ENCODE measurements at regions not wholly inside any gene's neighbourhood (a gene's known extent, or its start where the extent isn't known, plus 50 kb on each side); places are given as distances from the start of the nearest gene placed in this dataset.

DNA sequence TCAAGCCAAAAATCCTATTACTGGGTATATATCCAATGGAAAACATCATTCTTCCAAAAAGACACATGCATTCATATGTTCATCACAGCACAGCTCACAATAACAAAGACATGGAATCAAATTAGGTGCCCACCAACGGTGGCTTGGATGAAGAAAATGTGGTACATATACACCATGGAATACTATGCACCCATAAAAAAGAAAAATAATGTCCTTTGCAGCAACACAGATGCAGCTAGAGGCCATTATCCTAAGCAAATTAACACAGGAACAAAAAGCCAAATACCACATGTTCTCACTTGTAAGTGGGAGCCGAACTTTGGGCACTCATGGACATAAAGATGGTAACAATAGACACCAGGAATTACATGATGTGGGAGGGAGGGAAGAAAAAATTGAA, 113.6 kb downstream of the MRPL39 start:
- no peaks in the 10 kb centered on the region for H3K36me3 ChIP-seq
- H3K9me3 ChIP-seq: no peaks in the 10 kb centered on the region
- H3K4me1 ChIP-seq: no peaks in the 10 kb centered on the region
- TF ChIP-seq, protein P1, sequence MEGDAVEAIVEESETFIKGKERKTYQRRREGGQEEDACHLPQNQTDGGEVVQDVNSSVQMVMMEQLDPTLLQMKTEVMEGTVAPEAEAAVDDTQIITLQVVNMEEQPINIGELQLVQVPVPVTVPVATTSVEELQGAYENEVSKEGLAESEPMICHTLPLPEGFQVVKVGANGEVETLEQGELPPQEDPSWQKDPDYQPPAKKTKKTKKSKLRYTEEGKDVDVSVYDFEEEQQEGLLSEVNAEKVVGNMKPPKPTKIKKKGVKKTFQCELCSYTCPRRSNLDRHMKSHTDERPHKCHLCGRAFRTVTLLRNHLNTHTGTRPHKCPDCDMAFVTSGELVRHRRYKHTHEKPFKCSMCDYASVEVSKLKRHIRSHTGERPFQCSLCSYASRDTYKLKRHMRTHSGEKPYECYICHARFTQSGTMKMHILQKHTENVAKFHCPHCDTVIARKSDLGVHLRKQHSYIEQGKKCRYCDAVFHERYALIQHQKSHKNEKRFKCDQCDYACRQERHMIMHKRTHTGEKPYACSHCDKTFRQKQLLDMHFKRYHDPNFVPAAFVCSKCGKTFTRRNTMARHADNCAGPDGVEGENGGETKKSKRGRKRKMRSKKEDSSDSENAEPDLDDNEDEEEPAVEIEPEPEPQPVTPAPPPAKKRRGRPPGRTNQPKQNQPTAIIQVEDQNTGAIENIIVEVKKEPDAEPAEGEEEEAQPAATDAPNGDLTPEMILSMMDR (IDR thresholded peaks at IDR 0.05; ENCODE audit: low read depth, low read length): no peak
- no peaks in the 10 kb centered on the region for H3K27me3 ChIP-seq
- no peak for DNase-seq
- H3K4me3 ChIP-seq (ENCODE audit: low read depth, low read length): no peak overlapping the region

DNA sequence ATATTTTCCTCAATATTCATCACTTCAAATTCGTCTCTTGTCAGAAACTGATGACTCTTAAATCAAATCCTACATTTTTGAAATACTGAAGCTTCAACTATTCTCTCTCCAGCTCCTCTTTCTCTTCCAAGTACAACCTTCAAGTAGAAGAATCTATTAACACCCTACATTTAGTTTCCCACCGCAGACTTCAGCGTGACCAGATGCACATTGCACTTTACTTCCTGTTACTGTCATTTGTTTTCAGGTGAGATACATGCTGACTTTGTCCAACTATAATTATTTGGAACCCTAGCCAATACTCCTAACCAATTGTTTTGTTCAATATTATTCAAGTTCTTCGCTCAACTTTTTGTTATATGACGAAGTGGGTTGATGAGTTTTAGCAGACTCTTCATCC, 116.0 kb downstream of the MRPL39 start:
- no peak overlapping the region for H3K4me3 ChIP-seq (ENCODE audit: low read depth, low read length)
- DNase-seq: no peak
- TF ChIP-seq, protein P1 (IDR thresholded peaks at IDR 0.05; ENCODE audit: low read depth, low read length): no peak
- no peaks in the 10 kb centered on the region for H3K9me3 ChIP-seq
- H3K36me3 ChIP-seq: no peaks in the 10 kb centered on the region
- H3K4me1 ChIP-seq: no peaks in the 10 kb centered on the region
- H3K27me3 ChIP-seq: no peaks in the 10 kb centered on the region

DNA sequence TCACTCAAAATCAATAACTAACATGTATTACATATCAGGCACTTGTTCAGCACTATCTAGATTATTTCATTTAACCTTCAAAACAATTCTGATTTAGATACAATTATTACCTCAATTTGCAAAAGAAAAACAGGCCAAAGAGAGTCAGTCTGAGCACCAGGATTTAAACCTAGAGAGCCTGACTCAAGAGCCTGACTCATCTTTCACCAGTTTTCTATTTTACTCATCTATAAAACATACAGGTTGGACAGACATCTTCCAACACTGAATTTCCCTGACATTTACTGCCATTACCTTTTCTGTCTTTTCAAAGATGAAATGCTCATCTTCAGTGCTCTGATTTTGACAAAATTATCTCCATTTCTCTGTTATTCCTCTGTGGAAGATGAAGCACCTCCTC, 116.5 kb downstream of the MRPL39 start:
- H3K4me1 ChIP-seq: no peaks in the 10 kb centered on the region
- H3K9me3 ChIP-seq: no peaks in the 10 kb centered on the region
- H3K36me3 ChIP-seq: no peaks in the 10 kb centered on the region
- DNase-seq: no peak
- no peak overlapping the region for H3K4me3 ChIP-seq (ENCODE audit: low read depth, low read length)
- no peaks in the 10 kb centered on the region for H3K27me3 ChIP-seq
- TF ChIP-seq, protein P1 (IDR thresholded peaks at IDR 0.05; ENCODE audit: low read depth, low read length): no peak

DNA sequence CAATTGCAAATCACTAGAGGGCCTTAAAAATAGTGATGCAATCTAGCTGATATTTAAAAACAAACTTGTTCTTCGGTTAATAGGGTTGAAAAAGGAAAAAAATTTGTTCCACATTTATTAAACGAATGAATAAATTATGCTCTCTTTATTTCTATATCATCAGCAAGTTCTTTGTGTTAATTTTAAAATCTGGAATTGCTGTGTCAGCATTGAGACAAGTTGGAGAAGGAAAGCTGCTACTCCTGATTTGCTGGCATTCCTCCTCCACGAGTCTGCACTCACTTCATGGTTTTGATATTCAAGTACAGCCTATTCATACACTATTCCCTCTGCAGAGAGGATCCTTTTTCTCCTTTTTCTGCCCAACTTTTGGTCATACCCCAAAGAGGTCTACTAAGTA, 117.6 kb downstream of the MRPL39 start:
- TF ChIP-seq, protein P1 (IDR thresholded peaks at IDR 0.05; ENCODE audit: low read depth, low read length): no peak
- no peak for DNase-seq
- H3K9me3 ChIP-seq: no peaks in the 10 kb centered on the region

DNA sequence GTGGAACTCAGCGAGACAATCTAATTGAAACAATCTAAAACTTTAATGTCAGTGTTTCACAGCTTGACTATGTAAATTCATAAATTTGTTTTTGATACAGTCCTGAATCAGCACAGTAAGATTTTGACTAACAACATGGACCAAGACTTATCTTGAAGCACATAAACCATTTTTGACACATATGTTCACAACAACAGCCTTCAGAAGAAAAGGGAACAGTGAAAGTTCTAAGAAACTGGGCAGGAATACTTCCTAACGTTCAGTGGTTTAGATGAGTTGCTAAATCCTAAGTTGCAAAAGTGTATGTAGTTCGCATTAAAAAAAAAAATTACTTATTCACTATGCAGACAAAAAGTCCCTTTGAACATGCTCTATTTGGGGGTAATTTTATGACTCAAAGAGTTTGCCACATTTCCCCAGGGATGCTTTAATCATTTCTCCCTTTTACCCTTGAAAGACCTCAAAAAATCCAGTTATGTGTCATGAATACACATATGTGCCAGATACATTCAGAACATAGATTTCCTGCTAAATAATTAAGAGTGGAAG, 120.2 kb downstream of the MRPL39 start:
- H3K9me3 ChIP-seq: no peaks in the 10 kb centered on the region; the same call in 1 of the 2 replicates
- no peak overlapping the region for H3K4me3 ChIP-seq (ENCODE audit: low read depth, low read length)
- TF ChIP-seq, protein P1 (IDR thresholded peaks at IDR 0.05; ENCODE audit: low read depth, low read length): no peak
- no peak for DNase-seq
- no peaks in the 10 kb centered on the region for H3K4me1 ChIP-seq
- H3K36me3 ChIP-seq: no peaks in the 10 kb centered on the region
- no peaks in the 10 kb centered on the region for H3K27me3 ChIP-seq

More for the DNA sequence above, 117.6 kb downstream of the MRPL39 start:
- H3K4me3 ChIP-seq (ENCODE audit: low read depth, low read length): no peak overlapping the region
- H3K4me1 ChIP-seq: no peaks in the 10 kb centered on the region
- no peaks in the 10 kb centered on the region for H3K27me3 ChIP-seq
- no peaks in the 10 kb centered on the region for H3K36me3 ChIP-seq

DNA sequence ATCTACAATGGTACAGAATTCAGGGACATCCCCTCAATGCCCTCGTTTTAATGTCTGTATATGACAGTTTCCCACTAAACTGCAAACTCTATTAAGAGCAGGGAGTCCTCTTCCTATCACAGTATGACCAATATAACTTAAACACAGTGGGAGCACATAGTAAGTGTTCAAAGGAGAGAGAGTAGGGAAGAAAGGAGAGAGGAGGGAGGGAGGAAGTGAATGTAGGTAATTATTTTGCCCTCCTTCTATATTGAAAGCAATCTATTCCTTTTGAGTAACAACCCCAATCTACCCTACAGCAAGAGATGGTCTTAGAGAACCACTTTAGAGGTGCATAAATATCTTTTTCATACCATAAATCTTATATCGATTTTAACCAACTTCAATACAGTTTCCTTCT, 121.4 kb downstream of the MRPL39 start:
- no peaks in the 10 kb centered on the region for H3K27me3 ChIP-seq
- no peaks in the 10 kb centered on the region; the same call in 1 of the 2 replicates for H3K9me3 ChIP-seq
- TF ChIP-seq, protein P1 (IDR thresholded peaks at IDR 0.05; ENCODE audit: low read depth, low read length): no peak
- no peaks in the 10 kb centered on the region for H3K36me3 ChIP-seq
- DNase-seq: no peak
- no peak overlapping the region for H3K4me3 ChIP-seq (ENCODE audit: low read depth, low read length)
- no peaks in the 10 kb centered on the region for H3K4me1 ChIP-seq
